ENCODE measurements at regions not wholly inside any gene's neighbourhood (a gene's known extent, or its start where the extent isn't known, plus 50 kb on each side); places are given as distances from the start of the nearest gene placed in this dataset.

DNA sequence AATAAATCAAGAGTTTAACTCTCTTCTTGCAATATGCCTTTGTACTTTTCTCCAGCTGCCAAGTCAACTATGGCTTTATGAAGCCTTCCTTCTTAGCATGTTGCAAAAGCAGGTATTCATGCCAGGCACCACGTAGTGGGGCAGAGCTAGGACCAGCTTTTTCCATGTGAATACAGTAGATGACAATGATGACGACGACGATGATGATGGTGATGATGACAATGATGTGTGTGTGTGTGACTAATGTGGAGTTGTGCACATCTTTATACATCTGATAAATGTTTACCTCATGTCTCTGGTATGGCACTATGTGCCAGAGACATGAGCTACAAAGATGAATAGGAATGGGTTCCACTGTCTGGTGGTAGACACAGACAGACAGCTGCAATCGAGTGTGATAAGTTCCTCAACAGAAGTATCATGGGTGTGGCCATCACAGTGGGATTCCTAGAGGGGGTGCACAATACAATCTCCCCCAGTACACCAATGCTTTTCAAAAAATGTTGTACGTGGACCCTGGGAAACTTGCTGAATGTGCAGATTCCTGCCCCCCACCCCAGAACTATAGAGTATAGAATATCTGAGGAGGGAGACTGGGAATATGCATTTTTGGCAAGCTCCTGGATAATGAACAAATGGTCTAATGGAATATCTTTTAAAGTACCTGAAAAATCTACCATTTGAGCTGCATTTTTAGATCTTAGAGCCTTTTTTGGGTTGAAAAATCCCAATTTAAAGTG is 183.4 kb downstream of the ABCC12 start:
- no peak for TF ChIP-seq POLR2A (IDR thresholded peaks at IDR 0.05)
- TF ChIP-seq CTCF (IDR thresholded peaks at IDR 0.05) = no peak

Data from body of pancreas (tissue), 4 donors.